Pancreas (tissue), 10 donors: ENCODE measurements at regions not wholly inside any gene's neighbourhood (a gene's known extent, or its start where the extent isn't known, plus 50 kb on each side); places are given as distances from the start of the nearest gene placed in this dataset.

Experiments
- ATAC-seq, 4 donors: fragments of 200-7000 bp; cut with Tn5 transposase; one replicate each; pipeline versions ENCODE4 v1.8.0 to v1.9.1; 2020; ENCODE audit warnings: mild to moderate bottlenecking in 4 of 4, moderate library complexity in 4 of 4
- DNase-seq, 6 donors: peaks; one replicate each; pipeline ENCODE4 v3.0.0-alpha.2; 2020
- FAIRE-seq: peaks from 2 replicates; lab custom pipeline; 2012; peaks lifted over from hg19 to GRCh38; lab: Jason Lieb, UNC
- H3K27ac ChIP-seq, 4 donors: fragments of 200-600 bp; sonication (generic); 1 replicate in 3 of 4; 2 replicates in 1 of 4; pipeline versions ENCODE4 v1.5.0 to v1.8.0; 2020
- H3K27me3 ChIP-seq, 4 donors: fragments of 200-600 bp; one replicate each; pipeline ENCODE4 v1.8.0; 2021
- H3K36me3 ChIP-seq, 3 donors: fragments of 200-600 bp; sonication (generic) in 1 of 3; one replicate each; pipeline versions ENCODE4 v1.5.0 to v1.8.0; 2020 to 2021
- H3K4me1 ChIP-seq, 3 donors: fragments of 200-600 bp; one replicate each; pipeline ENCODE4 v1.8.0; 2021
- H3K4me3 ChIP-seq, 4 donors: fragments of 200-600 bp; sonication (generic) in 2 of 4; one replicate each; pipeline versions ENCODE4 v1.5.0 to v1.8.0; 2020 to 2021
- H3K9me3 ChIP-seq, 4 donors: fragments of 200-600 bp; one replicate each; pipeline ENCODE4 v1.8.0; 2021
- WGBS, 2 donors: extraction: QIAGEN DNeasy Blood & Tissue Kit; methylation state at CpG; one replicate each; pipeline ENCODE4 v1.1.7; 2013; 5-methylcytosine and 5-hydroxymethylcytosine counted together
- intact Hi-C, 3 donors: fragments of 100-400 bp; cut with DNase I; formaldehyde crosslinking; loops; one replicate each; pipeline versions ENCODE4 v1.11.1 to v1.14.2; 2022
- TF ChIP-seq, protein P1 (sequence below), 4 donors: fragments of 200-600 bp; sonication (generic) in 3 of 4; IDR thresholded peaks; one replicate each; pipeline versions ENCODE4 v1.5.0 to v1.8.0; 2021; ENCODE audit warnings: antibody characterized with exemption in 4 of 4
- donor health status: healthy with polysubstance abuse.
- donor health status: DM: no; HTN: no; CAD: no; lungs with moderate emphysema.
- donor health status: DM: no; HTN: no; CAD: no.
- donor health status: control.
- donor health status: control.
- donor health status: Bipolar disorder and iron deficiency.
- donor health status: DM: yes; HTN: yes; CAD: no.
- donor health status: DM: no; HTN: no; CAD: no.
- donor health status: DM: no; HTN: no; CAD: no.
- donor health status: DM: yes; HTN: yes; CAD: no.

DNA sequence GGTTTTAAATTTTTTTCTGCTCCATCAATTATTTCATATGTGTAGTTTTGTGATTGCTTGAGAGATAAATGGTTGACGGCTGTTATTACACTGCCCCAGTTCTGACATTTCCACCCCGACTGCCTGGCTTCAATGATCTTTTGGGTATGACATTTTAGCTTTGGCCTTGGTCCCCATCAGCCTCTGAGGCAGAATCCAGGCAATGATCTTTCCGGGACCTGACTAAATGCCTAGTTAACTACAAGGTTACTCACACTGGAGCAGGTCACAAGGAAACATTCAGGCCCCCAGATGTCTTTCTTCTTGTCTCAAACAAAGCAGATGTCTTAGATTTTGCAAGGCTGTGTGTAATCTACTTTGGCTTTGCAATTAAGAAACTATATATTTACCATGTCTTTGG lies 61.1 kb upstream of the TMCO5A start:
- 55 to 57% methylated on average over 3 of the region's 3 CpGs for WGBS, 2 donors
- ATAC-seq (no peak), DNase-seq (no peak), FAIRE-seq (no peak)
- intact Hi-C loops: no loop called here
- Histone ChIP-seq H3K36me3 (no peaks in the 10 kb centered on the region), H3K9me3 (no peaks in the 10 kb centered on the region), H3K4me3 (no peak overlapping the region), H3K27me3 (peaks cover 0 to 2% (median 0%) of the 10 kb centered on the region in 4 donors), H3K4me1 (no peaks in the 10 kb centered on the region), H3K27ac (no peak overlapping the region)
- TF ChIP-seq, protein P1, sequence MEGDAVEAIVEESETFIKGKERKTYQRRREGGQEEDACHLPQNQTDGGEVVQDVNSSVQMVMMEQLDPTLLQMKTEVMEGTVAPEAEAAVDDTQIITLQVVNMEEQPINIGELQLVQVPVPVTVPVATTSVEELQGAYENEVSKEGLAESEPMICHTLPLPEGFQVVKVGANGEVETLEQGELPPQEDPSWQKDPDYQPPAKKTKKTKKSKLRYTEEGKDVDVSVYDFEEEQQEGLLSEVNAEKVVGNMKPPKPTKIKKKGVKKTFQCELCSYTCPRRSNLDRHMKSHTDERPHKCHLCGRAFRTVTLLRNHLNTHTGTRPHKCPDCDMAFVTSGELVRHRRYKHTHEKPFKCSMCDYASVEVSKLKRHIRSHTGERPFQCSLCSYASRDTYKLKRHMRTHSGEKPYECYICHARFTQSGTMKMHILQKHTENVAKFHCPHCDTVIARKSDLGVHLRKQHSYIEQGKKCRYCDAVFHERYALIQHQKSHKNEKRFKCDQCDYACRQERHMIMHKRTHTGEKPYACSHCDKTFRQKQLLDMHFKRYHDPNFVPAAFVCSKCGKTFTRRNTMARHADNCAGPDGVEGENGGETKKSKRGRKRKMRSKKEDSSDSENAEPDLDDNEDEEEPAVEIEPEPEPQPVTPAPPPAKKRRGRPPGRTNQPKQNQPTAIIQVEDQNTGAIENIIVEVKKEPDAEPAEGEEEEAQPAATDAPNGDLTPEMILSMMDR (IDR thresholded peaks at IDR 0.05): no peak

DNA sequence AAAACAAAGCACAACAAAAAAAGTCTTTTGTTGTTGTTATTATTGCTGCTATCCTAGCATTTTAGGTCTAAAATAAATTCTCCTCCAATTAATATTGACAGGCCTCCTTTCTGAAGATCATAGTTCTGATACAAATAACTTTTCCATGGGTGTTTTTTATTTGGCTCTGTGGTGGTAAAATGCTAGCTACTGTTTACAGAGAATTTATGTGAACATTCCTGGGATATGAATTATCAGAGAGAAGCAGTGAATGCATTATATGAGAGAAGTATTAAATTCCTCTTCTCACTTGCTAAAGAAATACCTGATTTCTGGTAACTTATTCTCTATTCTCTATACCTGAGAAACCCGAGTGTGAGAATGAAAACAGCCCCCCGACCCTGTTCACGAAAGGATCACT lies 57.5 kb upstream of the TMCO5A start:
- Histone ChIP-seq H3K4me1 (no peaks in the 10 kb centered on the region), H3K27ac (no peak overlapping the region), H3K36me3 (no peaks in the 10 kb centered on the region), H3K27me3 (no peaks in the 10 kb centered on the region), H3K9me3 (no peaks in the 10 kb centered on the region), H3K4me3 (no peak overlapping the region)
- DNase-seq: no peak
- intact Hi-C loops: no loop called here
- 57 to 79% methylated on average over 3 of the region's 3 CpGs for WGBS, 2 donors
- no peak for ATAC-seq
- TF ChIP-seq, protein P1 (IDR thresholded peaks at IDR 0.05): no peak
- no peak for FAIRE-seq

DNA sequence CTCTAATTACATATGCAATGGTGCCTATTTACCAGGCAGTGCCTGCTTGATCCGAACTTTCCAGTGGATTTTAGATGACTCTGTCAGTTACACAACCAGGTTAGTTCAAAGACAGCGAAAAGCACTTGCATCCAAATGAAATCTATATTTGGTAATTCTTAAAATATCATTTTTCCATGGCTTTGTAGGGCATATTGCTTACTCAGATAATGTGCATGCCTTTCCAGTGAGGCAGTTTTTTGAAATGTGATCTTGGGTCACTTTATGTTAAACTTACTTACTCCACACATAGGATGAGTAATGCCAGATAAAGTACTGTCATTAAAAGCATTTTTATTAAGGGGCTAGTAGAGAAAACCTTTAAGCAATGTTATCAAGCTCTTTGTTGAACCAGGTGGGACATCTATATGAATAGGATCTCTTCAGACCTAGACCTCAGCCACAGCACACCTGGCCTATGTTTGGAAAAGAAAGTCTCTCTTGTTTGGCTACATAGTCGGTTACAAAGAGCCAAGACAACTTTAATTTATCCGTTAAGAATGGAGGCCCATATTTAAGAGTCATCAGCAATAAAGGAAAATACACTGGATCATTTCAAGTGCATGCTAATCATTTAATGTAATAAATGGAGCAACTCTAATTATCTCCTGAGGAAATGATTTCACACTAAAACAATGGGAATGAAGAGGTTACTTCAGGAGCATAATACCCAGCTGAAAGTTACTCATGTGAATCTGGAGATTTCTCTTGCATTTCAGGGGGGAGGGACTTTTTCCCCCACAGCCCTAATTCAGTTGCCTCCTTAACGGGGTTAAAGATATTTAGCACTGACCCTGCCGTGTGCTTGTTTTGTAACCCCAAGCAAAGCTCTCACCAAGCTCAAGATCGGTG lies 56.3 kb upstream of the TMCO5A start:
- Histone ChIP-seq H3K27me3 (no peaks in the 10 kb centered on the region), H3K4me1 (no peaks in the 10 kb centered on the region), H3K9me3 (no peaks in the 10 kb centered on the region), H3K36me3 (no peaks in the 10 kb centered on the region), H3K27ac (no peak overlapping the region), H3K4me3 (no peak overlapping the region)
- FAIRE-seq: no peak
- 54 to 63% methylated on average over 7 of the region's 7 CpGs for WGBS, 2 donors
- no peak for DNase-seq
- intact Hi-C loops: no loop called here
- TF ChIP-seq, protein P1 (IDR thresholded peaks at IDR 0.05): no peak
- ATAC-seq: no peak

DNA sequence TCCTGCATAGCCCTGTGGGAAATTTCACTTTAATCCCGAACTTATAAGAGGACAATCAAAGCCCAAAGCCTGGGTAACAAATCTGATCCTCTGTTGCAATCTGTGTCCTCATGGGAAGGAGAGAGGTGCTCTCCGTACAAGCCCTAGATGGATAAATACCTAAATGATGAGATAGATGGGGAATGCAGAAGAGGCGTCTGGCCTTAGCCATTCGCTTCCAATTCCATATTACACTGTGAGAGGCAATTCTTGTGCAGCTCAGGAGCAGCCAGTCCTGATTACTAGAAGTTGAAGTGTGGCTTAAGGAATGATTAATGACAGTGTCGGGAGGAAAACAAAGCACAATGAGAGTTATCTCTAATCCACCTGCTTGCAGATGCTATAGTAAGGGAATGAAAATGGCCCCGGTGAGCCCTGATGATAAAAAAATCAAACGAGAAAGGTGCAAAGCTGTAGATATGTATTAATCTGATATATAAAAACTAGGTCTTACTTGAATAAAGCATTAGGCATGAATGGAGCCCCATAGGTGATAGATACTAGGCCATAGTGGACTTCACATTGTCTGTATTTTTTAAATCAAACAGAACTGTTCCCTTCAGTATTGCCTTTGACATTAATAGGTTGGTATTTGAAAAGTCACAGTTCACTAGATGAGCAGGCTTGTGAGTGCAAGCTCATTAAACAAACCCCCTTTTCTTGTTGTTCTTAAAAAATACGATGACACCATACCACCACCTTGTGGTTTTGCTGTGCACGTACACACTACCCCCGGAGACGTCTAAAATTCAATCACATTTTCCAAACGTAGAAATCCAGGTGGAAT lies 54.2 kb upstream of the TMCO5A start:
- intact Hi-C loops: no loop called here
- ATAC-seq (peak; percentile 66 to 94 (median 86)), FAIRE-seq (peak; percentile 63), DNase-seq (peak in 1 of 6 donors; percentile 23)
- no peaks in the 10 kb centered on the region for H3K9me3 ChIP-seq
- H3K4me3 ChIP-seq: no peak overlapping the region
- 23 to 24% methylated on average over 12 of the region's 12 CpGs for WGBS, 2 donors
- TF ChIP-seq, protein P1 (IDR thresholded peaks at IDR 0.05): peak; percentile 30 to 68 (median 62)
- H3K27me3 ChIP-seq: no peaks in the 10 kb centered on the region
- no peaks in the 10 kb centered on the region for H3K36me3 ChIP-seq
- H3K4me1 ChIP-seq: no peaks in the 10 kb centered on the region
- no peak overlapping the region for H3K27ac ChIP-seq
